Bronchial epithelial cell (primary cell): ENCODE measurements at regions not wholly inside any gene's neighbourhood (a gene's known extent, or its start where the extent isn't known, plus 50 kb on each side); places are given as distances from the start of the nearest gene placed in this dataset.
"Not testable (repeated sequence)": the region's sequence is repeated elsewhere in the genome, so short reads cannot be mapped to it uniquely, and the experiment has no call there.

Source experiments
- DNase-seq: peaks from one replicate; pipeline ENCODE4 v3.0.0-alpha.2; 2010; ENCODE audit warnings: low read depth
- FAIRE-seq: peaks from 2 replicates; lab custom pipeline; 2011; peaks lifted over from hg19 to GRCh38; lab: Jason Lieb, UNC
- H3K27me3 ChIP-seq: 2 replicates; pipeline ENCODE4 v1.5.1; 2011; ENCODE audit warnings: low read length; ENCODE audit not compliant: control insufficient read depth, insufficient read depth
- H3K36me3 ChIP-seq: 2 replicates; pipeline ENCODE4 v1.5.1; 2011; ENCODE audit warnings: low read length; ENCODE audit not compliant: control insufficient read depth, insufficient read depth
- H3K4me3 ChIP-seq: 2 replicates; pipeline ENCODE4 v1.5.1; 2011; ENCODE audit warnings: mild to moderate bottlenecking, low read depth, low read length, control low read depth
- TF ChIP-seq, protein P1 (sequence below): IDR thresholded peaks from 2 replicates; pipeline ENCODE4 v1.5.1; 2011; ENCODE audit warnings: mild to moderate bottlenecking, moderate library complexity, low read length, control low read depth, inconsistent platforms; ENCODE audit not compliant: insufficient read depth, severe bottlenecking

DNA sequence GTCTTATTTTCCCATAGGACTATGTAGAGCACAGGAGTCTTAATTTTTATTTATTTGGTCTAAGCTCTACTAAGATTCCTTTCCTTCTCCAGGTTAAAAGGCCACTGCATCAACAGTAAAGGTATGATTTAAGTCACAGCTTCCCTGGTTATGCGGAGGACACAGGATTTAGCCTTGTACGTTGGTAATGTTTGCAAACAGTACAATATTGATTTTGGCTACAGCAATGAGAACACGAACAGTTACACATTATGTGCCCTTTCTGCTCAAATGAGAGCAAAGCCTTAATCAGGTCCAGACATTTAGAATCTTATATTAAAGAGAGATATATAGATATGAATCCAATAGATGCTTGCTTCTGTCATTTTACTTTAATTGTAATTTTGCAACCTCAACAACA is 264.0 kb downstream of the NUF2 start:
- Histone ChIP-seq H3K36me3 (no peaks in the 10 kb centered on the region), H3K27me3 (no peaks in the 10 kb centered on the region), H3K4me3 (no peak overlapping the region)
- DNase-seq (no peak), FAIRE-seq (no peak)
- TF ChIP-seq, protein P1, sequence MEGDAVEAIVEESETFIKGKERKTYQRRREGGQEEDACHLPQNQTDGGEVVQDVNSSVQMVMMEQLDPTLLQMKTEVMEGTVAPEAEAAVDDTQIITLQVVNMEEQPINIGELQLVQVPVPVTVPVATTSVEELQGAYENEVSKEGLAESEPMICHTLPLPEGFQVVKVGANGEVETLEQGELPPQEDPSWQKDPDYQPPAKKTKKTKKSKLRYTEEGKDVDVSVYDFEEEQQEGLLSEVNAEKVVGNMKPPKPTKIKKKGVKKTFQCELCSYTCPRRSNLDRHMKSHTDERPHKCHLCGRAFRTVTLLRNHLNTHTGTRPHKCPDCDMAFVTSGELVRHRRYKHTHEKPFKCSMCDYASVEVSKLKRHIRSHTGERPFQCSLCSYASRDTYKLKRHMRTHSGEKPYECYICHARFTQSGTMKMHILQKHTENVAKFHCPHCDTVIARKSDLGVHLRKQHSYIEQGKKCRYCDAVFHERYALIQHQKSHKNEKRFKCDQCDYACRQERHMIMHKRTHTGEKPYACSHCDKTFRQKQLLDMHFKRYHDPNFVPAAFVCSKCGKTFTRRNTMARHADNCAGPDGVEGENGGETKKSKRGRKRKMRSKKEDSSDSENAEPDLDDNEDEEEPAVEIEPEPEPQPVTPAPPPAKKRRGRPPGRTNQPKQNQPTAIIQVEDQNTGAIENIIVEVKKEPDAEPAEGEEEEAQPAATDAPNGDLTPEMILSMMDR: no peak

DNA sequence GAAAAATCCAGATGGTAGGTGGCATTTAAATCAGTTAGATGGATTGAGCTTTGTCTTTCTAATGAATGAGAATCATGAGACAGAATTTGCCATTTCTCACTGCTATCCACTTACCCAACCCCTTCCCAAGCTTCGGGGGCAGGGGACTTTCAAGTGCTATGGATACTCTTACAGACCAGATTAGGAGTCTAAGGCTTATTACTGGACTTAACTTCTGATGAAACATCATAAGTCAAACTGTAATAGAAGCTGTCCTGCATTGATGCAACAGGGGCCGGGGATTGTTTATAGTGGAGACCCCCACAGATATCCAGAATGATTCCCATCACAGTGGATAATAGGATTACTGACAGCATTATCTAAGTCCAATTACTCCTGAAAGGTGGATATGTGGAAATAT is 267.0 kb downstream of the NUF2 start:
- no peaks in the 10 kb centered on the region for H3K27me3 ChIP-seq
- H3K36me3 ChIP-seq: no peaks in the 10 kb centered on the region
- FAIRE-seq (no peak), DNase-seq (no peak)
- TF ChIP-seq, protein P1: no peak
- no peak overlapping the region for H3K4me3 ChIP-seq

DNA sequence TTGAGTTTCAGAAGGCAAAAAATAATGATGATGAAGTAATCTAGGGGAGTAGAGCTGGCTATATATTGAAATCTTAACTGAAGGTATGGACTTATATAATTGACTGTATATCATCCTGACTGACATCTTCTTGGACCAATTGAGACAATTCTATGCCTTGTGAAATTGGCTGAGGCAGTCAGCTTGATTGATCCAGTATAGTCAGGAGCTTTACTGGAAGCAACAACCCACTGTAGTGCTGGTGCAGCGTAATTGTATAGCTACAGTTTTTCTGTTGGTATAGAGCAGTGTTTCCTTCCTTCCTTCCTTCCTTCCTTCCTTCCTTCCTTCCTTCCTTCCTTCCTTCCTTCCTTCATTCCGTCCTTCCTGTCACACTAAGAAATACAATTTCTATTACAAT is 268.0 kb downstream of the NUF2 start:
- H3K27me3 ChIP-seq: no peaks in the 10 kb centered on the region
- no peak for DNase-seq
- TF ChIP-seq, protein P1: no peak
- H3K36me3 ChIP-seq: no peaks in the 10 kb centered on the region
- H3K4me3 ChIP-seq: no peak overlapping the region
- FAIRE-seq: no peak

DNA sequence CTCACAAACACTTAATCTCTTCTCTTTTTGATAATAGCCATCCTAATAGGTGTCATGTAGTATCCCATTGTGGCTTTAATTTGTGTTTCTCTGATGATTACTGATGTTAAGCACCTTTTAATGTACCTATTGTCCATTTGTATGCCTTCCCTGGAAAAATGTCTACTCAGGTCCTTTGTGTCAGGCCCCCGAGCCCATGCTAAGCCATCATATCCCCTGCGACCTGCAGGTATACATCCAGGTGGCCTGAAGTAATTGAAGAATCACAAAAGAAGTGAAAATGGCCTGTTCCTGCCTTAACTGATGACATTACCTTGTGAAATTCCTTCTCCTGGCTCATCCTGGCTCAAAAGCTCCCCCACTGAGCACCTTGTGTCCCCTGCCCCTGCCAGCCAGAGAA is 269.4 kb downstream of the NUF2 start:
- not testable (repeated sequence) for H3K27me3 ChIP-seq, H3K36me3 ChIP-seq, H3K4me3 ChIP-seq, FAIRE-seq, DNase-seq

DNA sequence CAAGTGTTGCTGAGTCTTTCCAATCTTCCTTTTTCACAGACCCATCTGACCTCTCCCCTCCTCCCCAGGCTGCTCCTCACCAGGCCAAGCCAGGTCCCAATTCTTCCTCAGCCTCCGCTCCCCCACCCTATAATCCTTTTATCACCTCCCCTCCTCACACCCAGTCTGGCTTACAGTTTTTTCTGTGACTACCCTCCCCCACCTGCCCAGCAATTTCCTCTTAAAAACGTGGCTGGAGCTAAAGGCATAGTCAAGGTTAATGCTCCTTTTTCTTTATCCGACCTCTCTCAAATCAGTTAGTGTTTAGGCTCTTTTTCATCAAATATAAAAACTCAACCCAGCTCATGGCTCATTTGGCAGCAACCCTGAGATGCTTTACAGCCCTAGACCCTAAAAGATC is 270.9 kb downstream of the NUF2 start:
- not testable (repeated sequence) for FAIRE-seq, DNase-seq, H3K27me3 ChIP-seq, H3K36me3 ChIP-seq, H3K4me3 ChIP-seq

DNA sequence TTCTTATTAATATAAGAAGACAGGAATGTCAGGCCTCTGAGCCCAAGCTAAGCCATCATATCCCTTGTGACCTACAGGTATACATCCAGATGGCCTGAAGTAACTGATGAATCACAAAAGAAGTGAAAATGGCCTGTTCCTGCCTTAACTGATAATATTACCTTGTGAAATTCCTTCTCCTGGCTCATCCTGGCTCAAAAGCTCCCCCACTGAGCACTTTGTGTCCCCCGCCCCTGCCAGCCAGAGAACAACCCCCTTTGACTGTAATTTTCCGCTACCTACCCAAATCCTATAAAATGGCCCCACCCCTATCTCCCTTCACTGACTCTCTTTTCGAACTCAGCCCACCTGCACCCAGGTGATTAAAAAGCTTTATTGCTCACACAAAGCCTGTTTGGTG is 274.4 kb downstream of the NUF2 start:
- not testable (repeated sequence) for DNase-seq, FAIRE-seq, H3K27me3 ChIP-seq, H3K4me3 ChIP-seq, H3K36me3 ChIP-seq

DNA sequence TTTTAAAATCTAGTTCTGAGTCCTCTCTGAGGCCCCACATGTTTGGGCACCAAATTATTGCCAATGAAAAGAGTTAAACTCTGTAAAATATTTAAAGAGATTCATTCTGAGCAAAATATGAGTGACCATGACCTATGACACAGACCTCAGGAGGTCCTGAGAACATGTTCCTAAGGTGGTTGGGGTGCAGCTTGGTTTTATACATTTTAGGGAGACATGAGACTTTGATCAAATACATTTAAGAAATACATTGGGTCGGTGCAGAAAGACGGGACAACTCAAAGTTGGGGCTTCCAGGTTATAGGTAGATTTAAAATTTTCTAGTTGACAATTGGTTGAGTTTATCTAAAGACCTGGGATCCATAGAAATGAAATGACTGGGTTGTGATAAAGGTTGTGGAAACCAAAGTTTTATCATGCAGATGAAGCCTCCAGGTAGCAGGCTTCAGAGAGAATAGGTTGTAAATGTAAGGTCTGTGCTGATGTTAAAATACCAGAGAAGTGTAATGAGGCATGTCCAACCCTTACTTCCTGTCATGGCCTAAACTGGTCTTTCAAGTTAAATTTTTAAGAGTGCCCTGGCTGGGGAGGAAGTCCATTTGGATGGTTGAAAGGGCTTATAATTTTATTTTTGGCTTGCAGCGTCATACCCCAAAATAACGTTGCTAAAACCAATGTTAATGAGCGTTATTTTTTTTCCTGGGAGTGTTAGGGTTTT is 274.9 kb downstream of the NUF2 start:
- Histone ChIP-seq H3K27me3 (no peaks in the 10 kb centered on the region), H3K36me3 (no peaks in the 10 kb centered on the region), H3K4me3 (no peak overlapping the region)
- DNase-seq (no peak), FAIRE-seq (no peak)
- TF ChIP-seq, protein P1: no peak
